ENCODE measurements at regions not wholly inside any gene's neighbourhood (a gene's known extent, or its start where the extent isn't known, plus 50 kb on each side); places are given as distances from the start of the nearest gene placed in this dataset.

DNA sequence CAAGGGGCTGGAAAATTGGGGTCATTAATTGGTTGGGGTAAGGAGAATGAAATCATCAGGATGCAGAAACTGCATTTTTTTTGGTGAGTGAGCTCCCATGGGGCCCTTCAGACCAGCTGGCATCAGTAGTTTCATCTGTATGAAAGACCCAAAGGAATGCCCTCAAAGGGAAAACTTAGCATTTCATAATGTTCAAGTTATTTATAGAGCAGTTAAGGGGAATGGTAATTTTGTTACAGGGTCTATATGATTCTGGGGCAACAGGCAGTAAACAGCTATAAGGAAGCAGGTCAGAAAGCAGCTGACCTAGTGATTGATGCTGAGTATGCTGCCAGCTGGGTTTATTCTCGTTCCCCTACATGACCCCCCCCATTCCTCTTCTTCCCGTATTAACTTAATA is 448.9 kb downstream of the OCA2 start:
- H3K27ac ChIP-seq, result no peak overlapping the region
- TF ChIP-seq, protein P1, sequence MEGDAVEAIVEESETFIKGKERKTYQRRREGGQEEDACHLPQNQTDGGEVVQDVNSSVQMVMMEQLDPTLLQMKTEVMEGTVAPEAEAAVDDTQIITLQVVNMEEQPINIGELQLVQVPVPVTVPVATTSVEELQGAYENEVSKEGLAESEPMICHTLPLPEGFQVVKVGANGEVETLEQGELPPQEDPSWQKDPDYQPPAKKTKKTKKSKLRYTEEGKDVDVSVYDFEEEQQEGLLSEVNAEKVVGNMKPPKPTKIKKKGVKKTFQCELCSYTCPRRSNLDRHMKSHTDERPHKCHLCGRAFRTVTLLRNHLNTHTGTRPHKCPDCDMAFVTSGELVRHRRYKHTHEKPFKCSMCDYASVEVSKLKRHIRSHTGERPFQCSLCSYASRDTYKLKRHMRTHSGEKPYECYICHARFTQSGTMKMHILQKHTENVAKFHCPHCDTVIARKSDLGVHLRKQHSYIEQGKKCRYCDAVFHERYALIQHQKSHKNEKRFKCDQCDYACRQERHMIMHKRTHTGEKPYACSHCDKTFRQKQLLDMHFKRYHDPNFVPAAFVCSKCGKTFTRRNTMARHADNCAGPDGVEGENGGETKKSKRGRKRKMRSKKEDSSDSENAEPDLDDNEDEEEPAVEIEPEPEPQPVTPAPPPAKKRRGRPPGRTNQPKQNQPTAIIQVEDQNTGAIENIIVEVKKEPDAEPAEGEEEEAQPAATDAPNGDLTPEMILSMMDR (conservative IDR thresholded peaks at IDR 0.05; ENCODE audit: low read depth), result no peak
- no peak for DNase-seq (ENCODE audit: low spot score)
- ChIA-PET POLR2A (ENCODE audit: low non-redundant PET) (no interaction called here), CTCF (interaction anchor here (0.7 to 1.2 kb wide), 2 partner anchors 13 to 17 kb away, joined by 3 to 4 read pairs; no protein-coding TSS in a partner anchor)

DNA sequence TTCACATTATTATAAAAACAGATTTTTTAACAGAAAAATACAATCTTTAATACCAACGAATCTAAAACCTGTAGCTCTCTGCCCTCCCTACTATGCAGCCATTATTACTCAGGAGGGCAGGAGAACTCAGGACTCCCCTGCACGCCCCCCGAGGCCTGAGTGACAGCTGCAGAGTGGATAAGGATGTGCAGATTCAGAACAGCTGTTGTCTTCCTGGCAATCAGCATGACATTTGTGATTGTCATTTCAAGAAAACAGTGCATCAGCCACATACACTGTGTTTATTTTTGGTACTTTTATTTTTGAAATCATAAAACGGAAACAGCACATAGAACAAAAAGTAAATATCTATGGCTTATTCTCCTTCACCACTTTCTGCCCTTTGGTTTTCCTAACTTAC is 450.8 kb downstream of the OCA2 start:
- no peak overlapping the region for H3K27ac ChIP-seq
- ChIA-PET POLR2A (ENCODE audit: low non-redundant PET) (no interaction called here), CTCF (no interaction called here)
- TF ChIP-seq, protein P1 (conservative IDR thresholded peaks at IDR 0.05; ENCODE audit: low read depth), result no peak
- no peak for DNase-seq (ENCODE audit: low spot score)

DNA sequence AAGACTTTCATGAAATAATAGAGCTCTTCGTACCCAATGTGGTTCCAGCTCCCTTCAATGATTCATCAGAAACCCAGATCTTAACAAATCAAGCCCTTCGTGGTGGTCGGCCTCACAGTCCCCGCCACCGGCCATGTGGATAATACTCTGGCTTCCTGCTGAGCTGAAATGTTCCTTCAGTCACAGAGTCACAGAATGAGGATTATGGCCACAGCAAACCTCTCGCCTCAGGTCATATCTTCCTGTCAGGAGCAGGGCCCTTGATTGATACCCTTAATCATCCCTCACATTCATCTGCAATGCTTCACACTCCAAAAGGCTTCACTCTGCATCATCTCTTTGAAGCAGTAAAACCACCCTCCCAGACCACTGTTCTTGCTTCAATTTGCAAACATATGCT is 452.6 kb downstream of the OCA2 start:
- no peak for DNase-seq (ENCODE audit: low spot score)
- H3K27ac ChIP-seq, result no peak overlapping the region
- ChIA-PET POLR2A (ENCODE audit: low non-redundant PET) (no interaction called here), CTCF (no interaction called here)
- TF ChIP-seq, protein P1 (conservative IDR thresholded peaks at IDR 0.05; ENCODE audit: low read depth), result no peak

DNA sequence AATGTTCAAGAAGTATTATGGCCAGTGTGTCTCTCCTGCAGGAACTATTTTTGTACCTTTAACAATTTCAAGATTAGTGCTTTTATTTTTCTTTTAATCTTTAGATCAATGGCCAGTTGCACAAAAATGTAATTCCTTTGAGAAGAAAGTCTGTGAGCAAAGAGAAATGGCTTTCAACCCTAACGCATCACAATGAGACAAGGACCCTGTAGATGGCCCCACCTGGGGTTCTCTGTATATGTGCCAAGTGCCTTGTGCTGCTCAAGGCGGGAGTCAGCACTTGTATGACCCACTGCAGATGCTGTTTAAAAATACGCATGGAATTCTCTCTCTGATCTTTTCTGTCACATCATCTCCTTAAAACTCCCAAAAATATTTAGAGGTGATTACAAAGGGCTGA is 453.4 kb downstream of the OCA2 start:
- ChIA-PET CTCF (no interaction called here), POLR2A (ENCODE audit: low non-redundant PET) (no interaction called here)
- TF ChIP-seq, protein P1 (conservative IDR thresholded peaks at IDR 0.05; ENCODE audit: low read depth), result no peak
- no peak for DNase-seq (ENCODE audit: low spot score)
- no peak overlapping the region for H3K27ac ChIP-seq

DNA sequence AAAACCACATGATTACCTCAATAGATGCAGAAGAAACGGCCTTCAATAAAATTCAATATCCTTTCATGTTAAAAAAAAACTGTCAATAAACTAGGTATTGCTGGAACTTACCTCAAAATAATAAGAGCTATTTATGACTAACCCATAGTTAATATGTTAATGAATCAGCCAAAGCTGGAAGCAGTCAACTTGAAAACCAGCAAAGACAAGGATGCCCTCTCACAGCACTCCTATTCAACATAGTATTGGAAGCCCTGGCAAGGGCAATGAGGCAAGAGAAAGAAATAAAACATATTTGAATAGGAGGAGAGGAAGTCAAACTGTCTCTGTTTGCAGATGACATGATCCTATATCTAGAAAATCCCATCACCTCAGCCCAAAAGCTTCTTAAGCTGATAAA is 456.1 kb downstream of the OCA2 start:
- DNase-seq (ENCODE audit: low spot score), result no peak
- ChIA-PET POLR2A (ENCODE audit: low non-redundant PET) (no interaction called here), CTCF (no interaction called here)
- TF ChIP-seq, protein P1 (conservative IDR thresholded peaks at IDR 0.05; ENCODE audit: low read depth), result no peak
- H3K27ac ChIP-seq, result no peak overlapping the region

DNA sequence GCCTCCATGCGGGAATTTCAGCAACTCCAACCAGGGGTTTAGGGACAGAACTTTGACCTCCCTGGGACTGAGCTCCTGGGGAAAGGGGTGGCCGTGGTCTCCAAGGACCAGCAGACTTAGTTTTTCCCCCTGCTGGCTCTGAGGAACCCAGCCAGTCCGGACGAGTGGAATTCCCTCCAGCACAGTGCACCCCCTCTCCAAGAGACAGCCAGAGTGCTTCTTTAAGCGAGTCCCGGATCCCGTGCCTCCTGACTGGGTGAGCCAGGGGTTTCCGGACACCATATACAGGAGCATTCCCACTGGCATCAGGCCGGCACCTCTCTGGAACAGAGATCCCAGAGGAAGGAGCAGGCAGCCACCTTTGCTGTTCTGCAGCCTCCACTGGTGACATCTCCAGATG is 459.5 kb downstream of the OCA2 start:
- DNase-seq (ENCODE audit: low spot score), result no peak
- POLR2A ChIA-PET (ENCODE audit: low non-redundant PET), result no interaction called here
- TF ChIP-seq, protein P1 (conservative IDR thresholded peaks at IDR 0.05; ENCODE audit: low read depth), result no peak
- CTCF ChIA-PET, result no interaction called here
- no peak overlapping the region for H3K27ac ChIP-seq

DNA sequence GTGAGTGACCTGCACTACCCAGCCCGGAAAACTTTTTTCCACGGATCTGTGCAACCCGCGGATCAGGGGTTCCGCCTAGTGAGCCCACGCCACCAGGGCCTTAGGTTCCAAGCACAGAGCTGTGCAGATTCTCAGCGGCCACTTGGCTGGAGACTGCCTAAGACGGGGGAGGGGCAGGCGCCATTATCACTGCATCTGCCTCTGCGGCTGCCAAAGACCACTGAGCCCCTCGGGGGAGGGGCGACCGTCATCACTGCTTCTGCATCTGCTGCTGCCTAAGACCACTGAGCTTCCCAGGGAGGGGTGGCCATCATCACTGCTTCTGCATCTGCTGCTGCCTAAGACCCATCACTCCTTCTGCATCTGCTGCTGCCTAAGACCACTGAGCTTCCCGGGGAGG is 460.2 kb downstream of the OCA2 start:
- TF ChIP-seq, protein P1 (conservative IDR thresholded peaks at IDR 0.05; ENCODE audit: low read depth), result no peak
- CTCF ChIA-PET, result no interaction called here
- POLR2A ChIA-PET (ENCODE audit: low non-redundant PET), result no interaction called here
- no peak for DNase-seq (ENCODE audit: low spot score)
- H3K27ac ChIP-seq, result no peak overlapping the region

Measured in RWPE1 (cell line).